Bronchial epithelial cell (primary cell): ENCODE measurements at regions not wholly inside any gene's neighbourhood (a gene's known extent, or its start where the extent isn't known, plus 50 kb on each side); places are given as distances from the start of the nearest gene placed in this dataset.

ENCODE experiments used
- DNase-seq: peaks from one replicate; pipeline ENCODE4 v3.0.0-alpha.2; 2010; ENCODE audit warnings: low read depth
- FAIRE-seq: peaks from 2 replicates; lab custom pipeline; 2011; peaks lifted over from hg19 to GRCh38; lab: Jason Lieb, UNC
- H3K27me3 ChIP-seq: 2 replicates; pipeline ENCODE4 v1.5.1; 2011; ENCODE audit warnings: low read length; ENCODE audit not compliant: control insufficient read depth, insufficient read depth
- H3K36me3 ChIP-seq: 2 replicates; pipeline ENCODE4 v1.5.1; 2011; ENCODE audit warnings: low read length; ENCODE audit not compliant: control insufficient read depth, insufficient read depth
- H3K4me3 ChIP-seq: 2 replicates; pipeline ENCODE4 v1.5.1; 2011; ENCODE audit warnings: mild to moderate bottlenecking, low read depth, low read length, control low read depth
- CTCF ChIP-seq: IDR thresholded peaks from 2 replicates; pipeline ENCODE4 v1.5.1; 2011; ENCODE audit warnings: mild to moderate bottlenecking, moderate library complexity, low read length, control low read depth, inconsistent platforms; ENCODE audit not compliant: insufficient read depth, severe bottlenecking

GRCh38 chr6:163814494-163815364 is 400.2 kb downstream of the QKI start:
- no peaks in the 10 kb centered on the region for H3K36me3 ChIP-seq
- no peak overlapping the region for H3K4me3 ChIP-seq
- DNase-seq (no peak), FAIRE-seq (no peak)
- H3K27me3 ChIP-seq: no peaks in the 10 kb centered on the region
- TF ChIP-seq CTCF: no peak

- Histone ChIP-seq H3K36me3 (no peaks in the 10 kb centered on the region), H3K27me3 (no peaks in the 10 kb centered on the region), H3K4me3 (no peak overlapping the region)
- FAIRE-seq (no peak), DNase-seq (no peak)
- no peak for TF ChIP-seq CTCF
Observed at GRCh38 chr6:163813979-163814493, 399.5 kb downstream of the QKI start.

- FAIRE-seq (no peak), DNase-seq (no peak)
- H3K4me3 ChIP-seq: no peak overlapping the region
- no peak for TF ChIP-seq CTCF
- no peaks in the 10 kb centered on the region for H3K27me3 ChIP-seq
- H3K36me3 ChIP-seq: no peaks in the 10 kb centered on the region
Observed at GRCh38 chr6:163811317-163811716, 396.8 kb downstream of the QKI start.

GRCh38 chr6:163809364-163809763 is 394.8 kb downstream of the QKI start:
- no peak for TF ChIP-seq CTCF
- DNase-seq (no peak), FAIRE-seq (no peak)
- H3K27me3 ChIP-seq: no peaks in the 10 kb centered on the region
- H3K36me3 ChIP-seq: no peaks in the 10 kb centered on the region
- no peak overlapping the region for H3K4me3 ChIP-seq

GRCh38 chr6:163808871-163809270 is 394.4 kb downstream of the QKI start:
- no peak overlapping the region for H3K4me3 ChIP-seq
- H3K27me3 ChIP-seq: no peaks in the 10 kb centered on the region
- no peak for TF ChIP-seq CTCF
- no peak for DNase-seq
- no peak for FAIRE-seq
- no peaks in the 10 kb centered on the region for H3K36me3 ChIP-seq

GRCh38 chr6:163808231-163808630 is 393.7 kb downstream of the QKI start:
- no peak for TF ChIP-seq CTCF
- no peak for FAIRE-seq
- Histone ChIP-seq H3K4me3 (no peak overlapping the region), H3K27me3 (no peaks in the 10 kb centered on the region), H3K36me3 (no peaks in the 10 kb centered on the region)
- no peak for DNase-seq
